Ovary (tissue), 7 donors: ENCODE measurements at regions not wholly inside any gene's neighbourhood (a gene's known extent, or its start where the extent isn't known, plus 50 kb on each side); places are given as distances from the start of the nearest gene placed in this dataset.

ENCODE experiments used
- DNase-seq, 5 donors: peaks; one replicate each; pipeline ENCODE4 v3.0.0-alpha.2; 2019 to 2020
- H3K27ac ChIP-seq, 2 donors: fragments of 200-600 bp; one replicate each; pipeline versions ENCODE4 v1.5.1 to v1.8.0; 2019 to 2022
- H3K27me3 ChIP-seq: fragments of 200-600 bp; one replicate; pipeline ENCODE4 v1.8.0; 2022
- H3K36me3 ChIP-seq: fragments of 200-600 bp; sonication (generic); one replicate; pipeline ENCODE4 v1.5.1; 2019
- H3K4me1 ChIP-seq: one replicate; pipeline ENCODE4 v1.8.1; 2013; ENCODE audit warnings: mild to moderate bottlenecking, moderate library complexity; ENCODE audit not compliant: insufficient read depth
- H3K4me3 ChIP-seq: fragments of 200-600 bp; sonication (generic); one replicate; pipeline ENCODE4 v1.5.1; 2017
- H3K9me3 ChIP-seq, 2 donors: fragments of 200-600 bp in 1 of 2; sonication (generic) in 1 of 2; one replicate each; pipeline versions ENCODE4 v1.5.1 to v1.8.1; 2013 to 2019; ENCODE audit warnings: mild to moderate bottlenecking in 1 of 2, moderate library complexity in 1 of 2
- EP300 ChIP-seq: sonication (generic); formaldehyde crosslinking; IDR thresholded peaks from one replicate; pipeline ENCODE4 v1.6.1; 2017; ENCODE audit warnings: antibody characterized with exemption
- POLR2A ChIP-seq: fragments of 450-650 bp; IDR thresholded peaks from one replicate; pipeline ENCODE4 v1.6.1; 2017; ENCODE audit warnings: antibody characterized with exemption, mild to moderate bottlenecking, moderate library complexity
- WGBS, 3 donors: extraction: QIAGEN DNeasy Blood & Tissue Kit in 1 of 3; methylation state at CpG; one replicate each; pipeline versions ENCODE4 v1.1.5 to v1.1.7; 2013 to 2017; 5-methylcytosine and 5-hydroxymethylcytosine counted together
- intact Hi-C, 4 donors: fragments of 100-400 bp; cut with DNase I; formaldehyde crosslinking; loops; one replicate each; pipeline versions ENCODE4 v1.11.0 to v1.15.1; 2022 to 2023
- TF ChIP-seq, protein P1 (sequence below), 3 donors: fragments of 450-650 bp in 2 of 3; fragments of 200-600 bp in 1 of 3; IDR thresholded peaks; one replicate each; pipeline versions ENCODE4 v1.5.1 to v1.8.0; 2016 to 2022; ENCODE audit warnings: antibody characterized with exemption in 3 of 3, mild to moderate bottlenecking in 1 of 3
- donor health status: DM: no; HTN: no; CAD: no; lungs with moderate emphysema.
- donor health status: DM: no; HTN: no; CAD: no.
- donor health status: Bipolar disorder and iron deficiency.
- donor health status: DM: no; HTN: no; CAD: no.
- donor health status: DM: yes; HTN: yes; CAD: no.

DNA sequence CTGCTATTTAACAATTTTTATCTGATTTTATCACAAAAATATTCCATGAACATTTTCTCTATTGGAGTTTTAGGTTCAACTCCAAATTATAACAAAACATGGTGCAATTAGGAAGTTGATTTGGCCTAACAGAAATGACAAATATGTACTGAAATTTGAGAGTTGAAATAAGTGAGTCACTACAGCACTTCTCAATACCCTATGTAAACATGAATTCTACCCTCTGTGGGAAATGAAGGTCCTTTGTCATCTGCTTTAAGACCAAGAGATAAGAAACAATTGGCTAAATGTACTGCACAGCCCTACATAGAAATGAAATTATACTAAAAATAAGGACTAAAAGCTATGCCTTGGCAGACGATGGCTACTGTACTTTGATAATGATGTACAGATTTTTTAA lies 86.2 kb upstream of the BEND6 start:
- H3K4me3 ChIP-seq: no peak overlapping the region
- DNase-seq: no peak
- no peak overlapping the region for H3K27ac ChIP-seq
- 75 to 83% (median 76%) methylated on average over 1 of the region's 1 CpG for WGBS, 3 donors
- no peaks in the 10 kb centered on the region for H3K9me3 ChIP-seq
- H3K4me1 ChIP-seq: no peaks in the 10 kb centered on the region
- intact Hi-C loops: no loop called here
- TF ChIP-seq EP300 (no peak), POLR2A (no peak)
- TF ChIP-seq, protein P1, sequence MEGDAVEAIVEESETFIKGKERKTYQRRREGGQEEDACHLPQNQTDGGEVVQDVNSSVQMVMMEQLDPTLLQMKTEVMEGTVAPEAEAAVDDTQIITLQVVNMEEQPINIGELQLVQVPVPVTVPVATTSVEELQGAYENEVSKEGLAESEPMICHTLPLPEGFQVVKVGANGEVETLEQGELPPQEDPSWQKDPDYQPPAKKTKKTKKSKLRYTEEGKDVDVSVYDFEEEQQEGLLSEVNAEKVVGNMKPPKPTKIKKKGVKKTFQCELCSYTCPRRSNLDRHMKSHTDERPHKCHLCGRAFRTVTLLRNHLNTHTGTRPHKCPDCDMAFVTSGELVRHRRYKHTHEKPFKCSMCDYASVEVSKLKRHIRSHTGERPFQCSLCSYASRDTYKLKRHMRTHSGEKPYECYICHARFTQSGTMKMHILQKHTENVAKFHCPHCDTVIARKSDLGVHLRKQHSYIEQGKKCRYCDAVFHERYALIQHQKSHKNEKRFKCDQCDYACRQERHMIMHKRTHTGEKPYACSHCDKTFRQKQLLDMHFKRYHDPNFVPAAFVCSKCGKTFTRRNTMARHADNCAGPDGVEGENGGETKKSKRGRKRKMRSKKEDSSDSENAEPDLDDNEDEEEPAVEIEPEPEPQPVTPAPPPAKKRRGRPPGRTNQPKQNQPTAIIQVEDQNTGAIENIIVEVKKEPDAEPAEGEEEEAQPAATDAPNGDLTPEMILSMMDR (IDR thresholded peaks at IDR 0.05): no peak
- H3K27me3 ChIP-seq: no peaks in the 10 kb centered on the region
- no peaks in the 10 kb centered on the region for H3K36me3 ChIP-seq

DNA sequence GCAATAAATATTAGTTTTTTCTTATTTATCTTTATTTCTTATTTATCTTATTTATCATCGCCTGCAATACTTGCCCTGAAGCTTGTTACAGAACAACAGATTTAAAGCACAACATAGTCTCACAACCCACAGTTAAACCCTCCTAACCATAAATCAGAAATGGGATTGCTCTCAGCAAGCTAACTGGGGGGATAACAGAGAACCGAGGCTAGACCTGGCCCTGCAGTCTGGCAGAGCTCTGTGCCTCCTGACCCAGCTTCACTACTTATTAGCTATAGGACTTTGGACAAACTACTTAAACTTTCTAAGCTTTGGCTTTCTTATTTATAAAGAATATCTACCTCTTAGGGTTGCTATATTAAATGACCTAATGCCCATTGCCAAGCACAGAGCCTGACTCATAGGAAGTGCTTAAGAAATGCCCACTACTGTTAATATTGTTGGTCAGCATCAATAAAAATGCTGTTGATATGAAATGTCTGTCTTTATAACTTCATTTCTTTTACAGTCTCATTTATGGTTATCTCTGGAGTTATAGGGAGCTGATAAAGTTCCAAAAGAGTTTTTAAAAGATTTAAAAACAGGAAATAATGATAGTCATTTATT lies 87.9 kb upstream of the BEND6 start:
- Histone ChIP-seq H3K27ac (no peak overlapping the region), H3K27me3 (no peaks in the 10 kb centered on the region), H3K9me3 (no peaks in the 10 kb centered on the region), H3K4me1 (no peaks in the 10 kb centered on the region), H3K36me3 (no peaks in the 10 kb centered on the region), H3K4me3 (no peak overlapping the region)
- no peak for TF ChIP-seq POLR2A
- TF ChIP-seq, protein P1 (IDR thresholded peaks at IDR 0.05): no peak
- no peak for TF ChIP-seq EP300
- DNase-seq: no peak
- intact Hi-C loops: no loop called here
- WGBS, 3 donors: 91 to 94% (median 92%) methylated on average over 2 of the region's 2 CpGs

DNA sequence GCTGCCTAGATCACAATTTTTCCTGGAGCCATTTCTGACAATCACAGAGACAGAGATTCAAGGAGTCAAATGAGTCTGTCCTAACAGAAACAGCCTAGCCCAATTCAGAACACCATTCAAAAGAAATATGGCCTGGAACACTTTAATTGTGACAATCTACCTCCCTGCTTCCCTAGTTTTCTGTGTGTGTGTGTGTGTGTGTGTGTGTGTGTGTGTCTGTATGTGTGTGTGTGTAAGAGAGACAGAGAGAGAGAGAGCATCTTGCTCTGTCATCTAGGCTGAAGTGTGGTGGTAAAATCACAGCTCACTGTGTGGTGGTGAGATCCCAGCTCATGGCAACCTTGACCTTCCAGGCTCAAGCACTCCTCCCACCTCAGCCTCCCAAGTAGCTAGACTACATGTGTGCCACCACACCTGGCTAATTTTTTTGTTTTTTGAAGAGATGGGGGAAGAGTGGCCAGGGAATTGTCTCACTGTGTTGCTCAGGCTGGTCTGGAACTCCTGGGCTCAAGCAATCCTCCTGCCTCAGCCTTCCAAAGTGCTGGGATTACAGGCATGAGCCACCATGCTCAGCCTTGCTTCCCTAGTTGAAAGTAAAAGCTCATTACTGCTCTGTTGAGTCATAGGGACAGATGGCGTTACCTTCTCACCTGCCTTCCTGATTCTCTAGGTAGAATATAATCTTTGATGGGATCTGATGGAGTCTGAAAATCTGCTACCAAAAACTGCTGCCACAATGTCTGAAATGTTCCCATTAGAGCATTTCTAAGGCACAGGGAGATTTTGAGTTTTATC lies 89.6 kb upstream of the BEND6 start:
- no peaks in the 10 kb centered on the region for H3K9me3 ChIP-seq
- no peak overlapping the region for H3K4me3 ChIP-seq
- 93 to 100% (median 97%) methylated on average over 1 of the region's 1 CpG for WGBS, 3 donors
- no peaks in the 10 kb centered on the region for H3K27me3 ChIP-seq
- intact Hi-C loops: no loop called here
- H3K4me1 ChIP-seq: no peaks in the 10 kb centered on the region
- no peak for TF ChIP-seq EP300
- TF ChIP-seq, protein P1 (IDR thresholded peaks at IDR 0.05): no peak
- TF ChIP-seq POLR2A: no peak
- H3K27ac ChIP-seq: no peak overlapping the region
- H3K36me3 ChIP-seq: no peaks in the 10 kb centered on the region
- DNase-seq: no peak

DNA sequence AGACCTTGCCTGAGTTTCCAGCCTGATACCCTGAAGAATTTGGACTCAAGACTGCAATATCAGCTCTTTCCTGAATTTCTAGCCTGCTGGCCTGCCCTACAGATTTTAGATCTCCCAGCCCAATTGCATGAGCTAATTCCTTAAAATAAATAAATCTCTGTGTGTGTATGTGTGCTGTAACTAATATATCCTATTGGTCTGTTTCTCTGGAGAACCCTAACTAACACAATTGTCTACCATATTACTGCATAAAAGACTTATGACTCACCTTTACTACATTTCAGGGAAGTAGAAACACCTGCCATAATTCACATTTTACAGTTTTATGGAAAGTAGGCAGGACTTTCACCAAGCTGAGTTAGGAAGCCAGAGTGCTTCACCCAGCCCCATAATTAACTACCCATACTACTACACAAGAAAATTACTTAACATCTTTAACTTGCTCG lies 90.7 kb upstream of the BEND6 start:
- intact Hi-C loops: no loop called here
- WGBS, 3 donors: 94 to 100% (median 95%) methylated on average over 1 of the region's 1 CpG
- TF ChIP-seq, protein P1 (IDR thresholded peaks at IDR 0.05): no peak
- TF ChIP-seq EP300 (no peak), POLR2A (no peak)
- DNase-seq: no peak
- Histone ChIP-seq H3K27me3 (no peaks in the 10 kb centered on the region), H3K36me3 (no peaks in the 10 kb centered on the region), H3K4me3 (no peak overlapping the region), H3K9me3 (no peaks in the 10 kb centered on the region), H3K4me1 (no peaks in the 10 kb centered on the region), H3K27ac (no peak overlapping the region)
